H9 (cell line): ENCODE measurements at regions not wholly inside any gene's neighbourhood (a gene's known extent, or its start where the extent isn't known, plus 50 kb on each side); places are given as distances from the start of the nearest gene placed in this dataset.

Source experiments
- DNase-seq: peaks from one replicate; pipeline ENCODE4 v3.0.0-alpha.2; 2017
- H2AFZ ChIP-seq: one replicate; pipeline ENCODE4 v1.6.1; 2013; ENCODE audit warnings: mild to moderate bottlenecking, low read length, control low read depth, moderate library complexity
- H2AK5ac ChIP-seq: 2 replicates; pipeline ENCODE4 v1.6.1; 2013; ENCODE audit warnings: low read length, control low read depth, mixed read lengths; ENCODE audit not compliant: insufficient read length
- H2BK120ac ChIP-seq: one replicate; pipeline ENCODE4 v1.6.1; 2013; ENCODE audit warnings: low read depth, mild to moderate bottlenecking, low read length, control low read depth, inconsistent platforms; ENCODE audit not compliant: poor library complexity, severe bottlenecking
- H2BK12ac ChIP-seq: 2 replicates; pipeline ENCODE4 v1.6.1; 2013; ENCODE audit warnings: low read length, control low read depth, mixed read lengths, low read depth; ENCODE audit not compliant: insufficient read length
- H2BK15ac ChIP-seq: 2 replicates; pipeline ENCODE4 v1.6.1; 2013; ENCODE audit warnings: low read depth, low read length, control low read depth
- H2BK20ac ChIP-seq: one replicate; pipeline ENCODE4 v1.6.1; 2013; ENCODE audit warnings: low read depth, mild to moderate bottlenecking, low read length, control low read depth, inconsistent platforms; ENCODE audit not compliant: poor library complexity, severe bottlenecking
- H2BK5ac ChIP-seq: 2 replicates; pipeline ENCODE4 v1.6.1; 2013; ENCODE audit warnings: low read length, control low read depth, mixed read lengths; ENCODE audit not compliant: insufficient read length
- H3K14ac ChIP-seq: 2 replicates; pipeline ENCODE4 v1.6.1; 2013; ENCODE audit warnings: low read length, control low read depth; ENCODE audit not compliant: insufficient read depth
- H3K18ac ChIP-seq: 2 replicates; pipeline ENCODE4 v1.6.1; 2013; ENCODE audit warnings: low read depth, mild to moderate bottlenecking, mixed read lengths, low read length, control low read depth; ENCODE audit not compliant: insufficient read length
- H3K23ac ChIP-seq: 2 replicates; pipeline ENCODE4 v1.6.1; 2013; ENCODE audit warnings: low read length, control low read depth, mixed read lengths, low read depth; ENCODE audit not compliant: insufficient read length
- H3K23me2 ChIP-seq: 2 replicates; pipeline ENCODE4 v1.6.1; 2013; ENCODE audit warnings: low read depth, mild to moderate bottlenecking, mixed read lengths, low read length, control low read depth; ENCODE audit not compliant: insufficient read length, poor library complexity, severe bottlenecking
- H3K27ac ChIP-seq: 2 replicates; pipeline ENCODE4 v1.5.1; 2013; ENCODE audit warnings: low read length, control low read depth, mixed read lengths, low read depth; ENCODE audit not compliant: insufficient read length
- H3K27me3 ChIP-seq: 2 replicates; pipeline ENCODE4 v1.6.1; 2013; ENCODE audit warnings: low read length, control low read depth, inconsistent platforms; ENCODE audit not compliant: insufficient read depth
- H3K4ac ChIP-seq: 2 replicates; pipeline ENCODE4 v1.6.1; 2013; ENCODE audit warnings: low read depth, mild to moderate bottlenecking, control low read depth, inconsistent platforms, low read length, moderate library complexity
- H3K4me1 ChIP-seq: 2 replicates; pipeline ENCODE4 v1.6.1; 2013; ENCODE audit warnings: low read length, control low read depth, inconsistent platforms; ENCODE audit not compliant: insufficient read depth
- H3K4me2 ChIP-seq: 2 replicates; pipeline ENCODE4 v1.6.1; 2013; ENCODE audit warnings: low read length, control low read depth, mixed read lengths; ENCODE audit not compliant: insufficient read length, insufficient read depth
- H3K56ac ChIP-seq: 2 replicates; pipeline ENCODE4 v1.6.1; 2013; ENCODE audit warnings: low read depth, mild to moderate bottlenecking, mixed read lengths, low read length, control low read depth; ENCODE audit not compliant: insufficient read length
- H3K79me1 ChIP-seq: 2 replicates; pipeline ENCODE4 v1.6.1; 2013; ENCODE audit warnings: low read depth, mild to moderate bottlenecking, moderate library complexity, low read length, control low read depth, inconsistent platforms; ENCODE audit not compliant: insufficient read depth, poor library complexity, severe bottlenecking
- H3K79me2 ChIP-seq: 2 replicates; pipeline ENCODE4 v1.6.1; 2013; ENCODE audit warnings: low read length, control low read depth, inconsistent platforms; ENCODE audit not compliant: insufficient read depth
- H3K9ac ChIP-seq: 2 replicates; pipeline ENCODE4 v1.6.1; 2013; ENCODE audit warnings: low read length, control low read depth, mixed read lengths; ENCODE audit not compliant: insufficient read length; ENCODE audit errors: extremely low read depth
- H3K9me3 ChIP-seq: one replicate; pipeline ENCODE4 v1.6.1; 2013; ENCODE audit warnings: low read depth, low read length, inconsistent platforms; ENCODE audit not compliant: control insufficient read depth
- H3T11ph ChIP-seq: one replicate; pipeline ENCODE4 v1.6.1; 2013; ENCODE audit warnings: mild to moderate bottlenecking, low read length, control low read depth, inconsistent platforms
- H4K20me1 ChIP-seq: one replicate; pipeline ENCODE4 v1.6.1; 2013; ENCODE audit not compliant: control insufficient read depth, insufficient read length, insufficient read depth
- H4K5ac ChIP-seq: 2 replicates; pipeline ENCODE4 v1.6.1; 2013; ENCODE audit warnings: low read depth, mild to moderate bottlenecking, mixed read lengths, low read length, control low read depth; ENCODE audit not compliant: insufficient read length
- H4K8ac ChIP-seq: replicated peaks from 2 replicates; pipeline ENCODE4 v1.6.1; 2013; ENCODE audit warnings: low read length, control low read depth, mixed read lengths, low read depth; ENCODE audit not compliant: insufficient read length
- H4K91ac ChIP-seq: 2 replicates; pipeline ENCODE4 v1.6.1; 2013; ENCODE audit warnings: low read depth, mild to moderate bottlenecking, moderate library complexity, mixed read lengths, low read length, control low read depth; ENCODE audit not compliant: insufficient read length
- H3K27ac Mint-ChIP-seq, 3 experiments: 2 replicates in 2 of 3; 3 replicates in 1 of 3; pipeline ENCODE4 v1.8.0; 2020 to 2021; ENCODE audit warnings: mixed read lengths in 3 of 3, mild to moderate bottlenecking in 1 of 3, moderate library complexity in 1 of 3
- H3K27me3 Mint-ChIP-seq: 2 replicates; pipeline ENCODE4 v1.8.0; 2021; ENCODE audit warnings: low read depth, mild to moderate bottlenecking, moderate library complexity, mixed read lengths
- H3K36me3 Mint-ChIP-seq, 3 experiments: 2 replicates in 2 of 3; 3 replicates in 1 of 3; pipeline ENCODE4 v1.8.0; 2020 to 2021; ENCODE audit warnings: low read depth in 3 of 3, mixed read lengths in 3 of 3; ENCODE audit not compliant: insufficient read depth in 1 of 3
- H3K4me1 Mint-ChIP-seq, 2 experiments: 2 replicates each; pipeline ENCODE4 v1.8.0; 2020; ENCODE audit warnings: mixed read lengths in 2 of 2
- H3K4me3 Mint-ChIP-seq, 2 experiments: 2 replicates in 1 of 2; 3 replicates in 1 of 2; pipeline ENCODE4 v1.8.0; 2020 to 2021; ENCODE audit warnings: mild to moderate bottlenecking in 2 of 2, mixed read lengths in 2 of 2, moderate library complexity in 1 of 2
- H3K9me3 Mint-ChIP-seq, 2 experiments: 2 replicates in 1 of 2; 3 replicates in 1 of 2; pipeline ENCODE4 v1.8.0; 2020; ENCODE audit warnings: mild to moderate bottlenecking in 2 of 2, mixed read lengths in 2 of 2, moderate library complexity in 1 of 2
- WGBS: extraction: QIAGEN DNeasy Blood & Tissue Kit; methylation state at CpG from one replicate; pipeline ENCODE4 v1.1.7; 2013; ENCODE audit warnings: missing lambda C conversion rate, low lambda C conversion rate, mixed read lengths; ENCODE audit not compliant: insufficient read length; ENCODE audit errors: extremely low coverage; 5-methylcytosine and 5-hydroxymethylcytosine counted together
- TF ChIP-seq, protein P1 (sequence below): fragments of 200-600 bp; sonication (generic); conservative IDR thresholded peaks from 3 replicates; pipeline ENCODE4 v1.8.0; 2021; ENCODE audit warnings: antibody characterized with exemption, mild to moderate bottlenecking

- no peaks in the 10 kb centered on the region for H3K79me1 ChIP-seq
- H3K4me1 ChIP-seq = no peaks in the 10 kb centered on the region
- no peak overlapping the region for H4K5ac ChIP-seq
- H4K8ac ChIP-seq = no peak overlapping the region
- H3K4ac ChIP-seq = no peak overlapping the region
- no peaks in the 10 kb centered on the region for H3K9me3 ChIP-seq
- no peaks in the 10 kb centered on the region for H3K23me2 ChIP-seq
- Mint-ChIP-seq H3K4me1 (no peaks in the 10 kb centered on the region; a peak in 1 of 4 replicates), H3K9me3 (peaks cover 8% of the 10 kb centered on the region in 2 experiments; a peak in 3 of 5 replicates), H3K27me3 (no peaks in the 10 kb centered on the region), H3K4me3 (no peak overlapping the region; a peak in 1 of 5 replicates), H3K36me3 (peaks cover 0 to 14% (median 5%) of the 10 kb centered on the region in 3 experiments; a peak in 4 of 7 replicates), H3K27ac (no peak overlapping the region)
- no CpG with 5 or more reads among the region's 5 CpGs for WGBS
- H2BK15ac ChIP-seq = no peak overlapping the region
- no peaks in the 10 kb centered on the region for H4K20me1 ChIP-seq
- H3K56ac ChIP-seq = no peak overlapping the region
- no peaks in the 10 kb centered on the region for H3K79me2 ChIP-seq
- H3K14ac ChIP-seq = no peak overlapping the region
- H3K27me3 ChIP-seq = no peaks in the 10 kb centered on the region
- no peak overlapping the region for H2AK5ac ChIP-seq
- no peak overlapping the region for H3K4me2 ChIP-seq
- H2BK5ac ChIP-seq = no peak overlapping the region
- no peak overlapping the region for H3K18ac ChIP-seq
- H3K27ac ChIP-seq = no peak overlapping the region
- DNase-seq = no peak
- no peak overlapping the region for H3T11ph ChIP-seq
- H3K9ac ChIP-seq = no peak overlapping the region
- H2BK12ac ChIP-seq = no peak overlapping the region
- TF ChIP-seq, protein P1, sequence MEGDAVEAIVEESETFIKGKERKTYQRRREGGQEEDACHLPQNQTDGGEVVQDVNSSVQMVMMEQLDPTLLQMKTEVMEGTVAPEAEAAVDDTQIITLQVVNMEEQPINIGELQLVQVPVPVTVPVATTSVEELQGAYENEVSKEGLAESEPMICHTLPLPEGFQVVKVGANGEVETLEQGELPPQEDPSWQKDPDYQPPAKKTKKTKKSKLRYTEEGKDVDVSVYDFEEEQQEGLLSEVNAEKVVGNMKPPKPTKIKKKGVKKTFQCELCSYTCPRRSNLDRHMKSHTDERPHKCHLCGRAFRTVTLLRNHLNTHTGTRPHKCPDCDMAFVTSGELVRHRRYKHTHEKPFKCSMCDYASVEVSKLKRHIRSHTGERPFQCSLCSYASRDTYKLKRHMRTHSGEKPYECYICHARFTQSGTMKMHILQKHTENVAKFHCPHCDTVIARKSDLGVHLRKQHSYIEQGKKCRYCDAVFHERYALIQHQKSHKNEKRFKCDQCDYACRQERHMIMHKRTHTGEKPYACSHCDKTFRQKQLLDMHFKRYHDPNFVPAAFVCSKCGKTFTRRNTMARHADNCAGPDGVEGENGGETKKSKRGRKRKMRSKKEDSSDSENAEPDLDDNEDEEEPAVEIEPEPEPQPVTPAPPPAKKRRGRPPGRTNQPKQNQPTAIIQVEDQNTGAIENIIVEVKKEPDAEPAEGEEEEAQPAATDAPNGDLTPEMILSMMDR = no peak
- no peak overlapping the region for H3K23ac ChIP-seq
- no peak overlapping the region for H4K91ac ChIP-seq
- H2BK120ac ChIP-seq = no peak overlapping the region
- no peak overlapping the region for H2AFZ ChIP-seq
- no peak overlapping the region for H2BK20ac ChIP-seq
Measured at GRCh38 chrX:1750267-1750666, 135.4 kb downstream of the ASMT start.
